H1 (cell line): ENCODE measurements at regions not wholly inside any gene's neighbourhood (a gene's known extent, or its start where the extent isn't known, plus 50 kb on each side); places are given as distances from the start of the nearest gene placed in this dataset.

ENCODE experiments used
- GABPA ChIP-seq: IDR thresholded peaks from 2 replicates; pipeline ENCODE4 v1.6.1; 2011; ENCODE audit warnings: mild to moderate bottlenecking, low read length, moderate library complexity, borderline replicate concordance; ENCODE audit not compliant: insufficient read depth
- HDAC6 ChIP-seq: IDR thresholded peaks from one replicate; pipeline ENCODE4 v1.7.1; 2012; ENCODE audit warnings: low read depth, mild to moderate bottlenecking, inconsistent platforms, low read length, moderate library complexity
- TF ChIP-seq, protein P1 (sequence below): IDR thresholded peaks from 2 replicates; pipeline ENCODE4 v1.6.1; 2012; ENCODE audit warnings: low read length, inconsistent platforms

DNA sequence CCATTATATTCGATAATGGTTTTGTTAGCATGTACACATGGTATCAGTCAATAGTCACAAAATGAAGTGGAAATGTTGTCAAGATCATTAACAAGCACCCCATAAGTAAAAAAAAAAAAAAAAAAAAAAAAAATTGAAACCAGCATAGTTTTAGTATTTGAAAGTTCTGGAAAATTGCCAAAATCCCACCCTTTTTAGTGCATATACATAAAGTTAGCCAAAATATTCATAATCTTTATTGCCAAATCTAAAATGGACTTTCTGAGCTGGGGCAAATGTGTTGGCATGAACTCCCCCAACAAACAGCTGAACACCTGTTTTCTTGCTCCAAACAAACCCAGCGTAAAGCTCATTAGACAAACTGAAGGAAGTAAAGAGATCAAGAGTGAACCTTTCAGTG is 73.9 kb downstream of the MZT1 start (continued):
- TF ChIP-seq, protein P1, sequence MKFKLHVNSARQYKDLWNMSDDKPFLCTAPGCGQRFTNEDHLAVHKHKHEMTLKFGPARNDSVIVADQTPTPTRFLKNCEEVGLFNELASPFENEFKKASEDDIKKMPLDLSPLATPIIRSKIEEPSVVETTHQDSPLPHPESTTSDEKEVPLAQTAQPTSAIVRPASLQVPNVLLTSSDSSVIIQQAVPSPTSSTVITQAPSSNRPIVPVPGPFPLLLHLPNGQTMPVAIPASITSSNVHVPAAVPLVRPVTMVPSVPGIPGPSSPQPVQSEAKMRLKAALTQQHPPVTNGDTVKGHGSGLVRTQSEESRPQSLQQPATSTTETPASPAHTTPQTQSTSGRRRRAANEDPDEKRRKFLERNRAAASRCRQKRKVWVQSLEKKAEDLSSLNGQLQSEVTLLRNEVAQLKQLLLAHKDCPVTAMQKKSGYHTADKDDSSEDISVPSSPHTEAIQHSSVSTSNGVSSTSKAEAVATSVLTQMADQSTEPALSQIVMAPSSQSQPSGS = no peak
- no peak for TF ChIP-seq GABPA
- no peak for TF ChIP-seq HDAC6
- TF ChIP-seq, all 59 proteins: peak for 0
